Bronchial epithelial cell (primary cell): ENCODE measurements at regions not wholly inside any gene's neighbourhood (a gene's known extent, or its start where the extent isn't known, plus 50 kb on each side); places are given as distances from the start of the nearest gene placed in this dataset.

Experiments used
- DNase-seq: peaks from one replicate; pipeline ENCODE4 v3.0.0-alpha.2; 2010; ENCODE audit warnings: low read depth
- FAIRE-seq: peaks from 2 replicates; lab custom pipeline; 2011; peaks lifted over from hg19 to GRCh38; lab: Jason Lieb, UNC
- H3K27me3 ChIP-seq: 2 replicates; pipeline ENCODE4 v1.5.1; 2011; ENCODE audit warnings: low read length; ENCODE audit not compliant: control insufficient read depth, insufficient read depth
- H3K36me3 ChIP-seq: 2 replicates; pipeline ENCODE4 v1.5.1; 2011; ENCODE audit warnings: low read length; ENCODE audit not compliant: control insufficient read depth, insufficient read depth
- H3K4me3 ChIP-seq: 2 replicates; pipeline ENCODE4 v1.5.1; 2011; ENCODE audit warnings: mild to moderate bottlenecking, low read depth, low read length, control low read depth
- CTCF ChIP-seq: IDR thresholded peaks from 2 replicates; pipeline ENCODE4 v1.5.1; 2011; ENCODE audit warnings: mild to moderate bottlenecking, moderate library complexity, low read length, control low read depth, inconsistent platforms; ENCODE audit not compliant: insufficient read depth, severe bottlenecking

DNA sequence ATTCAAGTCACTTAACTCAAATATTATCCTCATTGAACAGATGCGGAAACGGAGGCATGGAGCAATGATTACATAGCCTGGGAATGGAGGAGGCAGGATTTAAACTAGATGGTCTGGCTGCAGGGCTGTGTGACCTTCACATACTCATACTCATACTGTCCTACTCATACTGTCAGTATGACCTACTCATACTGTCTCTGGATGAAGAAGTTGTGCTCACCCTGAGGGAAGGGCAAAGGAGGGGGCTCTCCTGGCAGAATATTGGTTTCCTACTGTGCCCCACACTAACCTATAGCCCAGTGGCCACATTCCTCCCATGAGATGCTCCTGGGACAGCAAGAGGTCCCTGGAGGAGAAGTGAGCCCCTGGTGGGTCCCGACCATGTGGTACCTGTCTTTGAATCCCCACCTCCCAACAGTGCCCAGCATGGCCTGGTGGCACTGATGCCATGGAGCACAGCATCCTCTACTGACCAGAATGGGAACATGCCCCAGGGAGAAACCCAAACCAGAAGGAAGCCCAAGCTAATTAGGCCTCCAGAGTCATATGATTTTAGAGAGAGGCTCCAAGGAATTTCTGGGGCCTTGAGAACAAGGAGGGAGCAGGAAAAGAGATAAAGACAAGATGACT is 197.3 kb upstream of the SDK2 start:
- no peaks in the 10 kb centered on the region for H3K27me3 ChIP-seq
- H3K36me3 ChIP-seq: no peaks in the 10 kb centered on the region
- TF ChIP-seq CTCF: peak; percentile 64
- no peak overlapping the region for H3K4me3 ChIP-seq
- no peak for FAIRE-seq
- peak; percentile 15 for DNase-seq

DNA sequence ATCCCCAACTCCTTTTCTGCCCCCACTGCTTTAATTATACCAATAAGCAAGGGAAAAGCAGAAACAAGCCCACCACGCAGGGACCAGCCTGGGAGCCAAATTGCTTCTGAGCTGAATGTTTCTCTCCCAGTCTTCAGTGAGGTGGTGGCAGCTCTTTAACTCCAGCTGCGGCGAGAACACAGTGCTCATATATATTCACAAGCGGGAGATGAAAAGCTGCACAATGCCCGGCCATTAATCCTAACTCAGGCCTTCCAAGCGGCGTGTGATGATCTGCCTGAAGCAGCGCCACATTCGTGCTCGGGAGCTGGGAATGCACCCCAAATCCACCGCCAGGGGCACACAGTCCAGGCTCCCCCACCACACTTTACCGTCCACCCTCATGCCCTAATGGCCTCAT is 203.7 kb upstream of the SDK2 start:
- no peak for DNase-seq
- TF ChIP-seq CTCF: no peak
- no peak overlapping the region for H3K4me3 ChIP-seq
- H3K27me3 ChIP-seq: no peaks in the 10 kb centered on the region
- H3K36me3 ChIP-seq: no peaks in the 10 kb centered on the region
- FAIRE-seq: no peak

GRCh38 chr17:73850426-73850825 is 206.2 kb upstream of the SDK2 start:
- Histone ChIP-seq H3K4me3 (no peak overlapping the region), H3K36me3 (no peaks in the 10 kb centered on the region), H3K27me3 (no peaks in the 10 kb centered on the region)
- TF ChIP-seq CTCF: no peak
- FAIRE-seq (no peak), DNase-seq (no peak)

GRCh38 chr17:73851091-73851490 is 206.8 kb upstream of the SDK2 start:
- Histone ChIP-seq H3K36me3 (no peaks in the 10 kb centered on the region), H3K27me3 (no peaks in the 10 kb centered on the region), H3K4me3 (no peak overlapping the region)
- FAIRE-seq (no peak), DNase-seq (no peak)
- no peak for TF ChIP-seq CTCF

DNA sequence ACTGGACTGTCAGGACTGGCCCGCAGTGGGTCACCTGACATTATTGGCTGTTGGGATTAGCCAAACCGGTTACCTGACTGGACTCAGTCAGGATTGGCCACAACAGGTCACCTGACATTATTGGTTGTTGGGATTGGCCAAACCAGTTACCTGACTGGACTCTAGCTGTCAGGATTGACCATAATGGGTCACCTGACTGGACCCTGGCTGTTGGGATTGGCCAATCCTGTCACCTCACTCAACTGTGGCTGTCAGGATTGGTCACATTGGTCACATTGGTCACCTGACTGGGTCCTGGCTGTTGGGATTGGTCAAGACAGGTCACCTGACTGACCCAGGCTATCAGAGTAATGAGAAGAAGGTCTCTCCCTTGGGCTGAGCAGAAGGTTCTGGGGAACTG is 207.7 kb upstream of the SDK2 start:
- Histone ChIP-seq H3K27me3 (no peaks in the 10 kb centered on the region), H3K36me3 (no peaks in the 10 kb centered on the region), H3K4me3 (no peak overlapping the region)
- no peak for FAIRE-seq
- no peak for DNase-seq
- TF ChIP-seq CTCF: no peak
